Thyroid gland (tissue), 4 donors: ENCODE measurements at regions not wholly inside any gene's neighbourhood (a gene's known extent, or its start where the extent isn't known, plus 50 kb on each side); places are given as distances from the start of the nearest gene placed in this dataset.

ENCODE experiments used
- CTCF ChIP-seq, 6 experiments: fragments of 200-600 bp in 3 of 6; fragments of 450-650 bp in 3 of 6; sonication (generic) in 3 of 6; IDR thresholded peaks; one replicate each; pipeline ENCODE4 v1.5.1; 2016 to 2019; ENCODE audit warnings: antibody characterized with exemption in 6 of 6, mild to moderate bottlenecking in 2 of 6, inconsistent platforms in 1 of 6, moderate library complexity in 1 of 6
- POLR2A ChIP-seq, 2 donors: fragments of 450-650 bp; IDR thresholded peaks; one replicate each; pipeline ENCODE4 v1.6.1; 2017; ENCODE audit warnings: antibody characterized with exemption in 2 of 2, mild to moderate bottlenecking in 2 of 2, moderate library complexity in 1 of 2

- no peak for TF ChIP-seq CTCF (IDR thresholded peaks at IDR 0.05)
- no peak for TF ChIP-seq POLR2A (IDR thresholded peaks at IDR 0.05)
Measured at GRCh38 chr18:51890762-51891161, 449.2 kb upstream of the DCC start.
